CD4-positive, alpha-beta T cell treated with Interferon gamma for 1 hour (primary cell): ENCODE measurements at regions not wholly inside any gene's neighbourhood (a gene's known extent, or its start where the extent isn't known, plus 50 kb on each side); places are given as distances from the start of the nearest gene placed in this dataset.
"Not testable (repeated sequence)": the region's sequence is repeated elsewhere in the genome, so short reads cannot be mapped to it uniquely, and the experiment has no call there.

Source experiments
- DNase-seq: peaks from one replicate; pipeline ENCODE4 v3.0.0-alpha.2; 2020

DNA sequence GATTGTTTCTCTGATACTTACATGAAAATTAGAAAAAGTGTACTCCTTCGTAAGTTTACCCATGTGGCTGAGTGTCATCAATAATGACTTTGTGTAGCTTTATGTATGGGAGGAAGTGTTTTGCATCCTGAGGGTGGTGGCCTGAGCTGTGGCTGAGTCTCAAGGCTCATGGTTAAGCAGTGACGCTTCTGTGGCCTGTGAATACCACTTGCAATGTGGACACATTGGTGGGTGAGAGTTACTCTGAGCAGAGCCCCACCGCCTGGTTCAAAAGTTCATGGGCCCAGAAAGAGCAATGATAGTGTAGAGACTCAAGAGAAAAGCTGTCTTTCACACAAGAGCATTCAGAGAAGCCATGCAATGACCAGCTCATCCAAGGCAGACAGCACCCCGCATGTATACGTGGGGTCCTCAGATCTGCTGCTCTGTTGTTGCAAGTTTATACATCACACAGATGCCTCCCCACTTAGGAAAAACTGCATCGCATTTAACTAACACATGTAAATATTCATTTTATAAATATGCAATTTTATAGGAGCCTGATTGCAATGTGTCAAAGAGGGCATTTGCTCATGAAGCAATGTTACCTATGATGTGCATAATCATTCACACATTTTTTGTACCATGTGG, 55.1 kb upstream of the FRMD6 start:
- DNase-seq: peak; percentile 5

DNA sequence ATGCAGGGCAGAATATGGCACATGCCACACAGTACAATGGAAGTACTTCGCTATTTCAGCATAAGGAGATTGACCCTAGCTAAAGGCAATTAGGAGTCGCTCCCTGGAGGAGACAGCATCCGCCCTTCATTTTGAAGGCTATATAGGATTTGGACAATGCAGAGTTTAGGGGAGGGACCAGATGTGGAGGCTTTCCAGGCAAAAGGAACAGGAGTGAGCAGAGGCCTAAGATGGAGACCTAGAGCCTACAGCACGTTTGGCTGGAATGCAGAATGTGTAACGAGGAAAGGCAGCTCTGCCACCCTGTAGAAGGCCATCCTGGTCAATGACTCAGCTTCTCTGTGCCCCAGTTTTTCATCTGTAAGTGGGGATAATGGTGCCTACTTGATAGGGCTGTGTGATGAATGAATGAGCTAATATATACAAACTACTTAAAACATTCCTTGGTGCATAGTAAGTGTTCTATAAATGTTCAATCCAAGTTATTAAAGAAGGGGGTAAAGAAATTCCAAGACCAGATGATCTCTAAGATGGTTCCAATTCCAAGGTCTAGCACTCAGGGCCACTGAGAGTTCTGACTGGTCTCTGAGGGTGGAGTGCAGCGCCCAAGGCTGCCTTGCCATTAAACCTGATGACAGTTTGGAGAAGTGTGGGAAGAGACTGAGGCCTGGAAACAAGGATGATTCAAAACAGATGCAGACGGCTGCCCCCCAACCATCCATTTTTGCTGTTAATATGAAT, 54.3 kb upstream of the FRMD6 start:
- no peak for DNase-seq

DNA sequence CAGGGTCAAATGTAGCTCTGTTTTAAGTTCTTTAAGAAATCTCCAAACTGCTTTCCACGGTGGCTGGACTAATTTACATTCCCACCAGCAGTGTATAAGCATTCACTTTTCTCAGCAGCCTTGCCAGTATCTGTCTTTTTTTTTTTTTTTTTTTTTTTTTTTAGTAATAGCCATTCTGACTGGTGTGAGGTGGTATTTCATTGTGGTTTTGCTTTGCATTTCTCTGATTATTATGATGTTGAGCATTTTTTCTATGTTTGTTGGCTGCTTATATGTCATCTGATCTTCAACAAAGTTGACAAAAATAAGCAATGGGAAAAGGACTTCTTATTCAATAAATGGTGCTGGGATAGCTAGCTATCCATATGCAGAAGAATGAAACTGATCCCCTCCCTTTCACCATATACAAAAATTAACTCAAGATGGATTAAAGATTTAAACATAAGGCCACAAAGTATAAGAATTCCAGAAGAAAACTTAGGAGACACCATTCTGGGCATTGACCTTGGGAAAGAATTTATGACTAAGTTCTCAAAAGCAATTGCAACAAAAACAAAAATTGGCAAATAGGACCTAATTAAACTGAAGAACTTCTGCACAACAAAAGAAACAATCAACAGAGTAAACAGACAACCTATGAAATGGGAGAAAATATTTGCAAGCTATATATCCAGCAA, 52.6 kb upstream of the FRMD6 start:
- DNase-seq: not testable (repeated sequence)

DNA sequence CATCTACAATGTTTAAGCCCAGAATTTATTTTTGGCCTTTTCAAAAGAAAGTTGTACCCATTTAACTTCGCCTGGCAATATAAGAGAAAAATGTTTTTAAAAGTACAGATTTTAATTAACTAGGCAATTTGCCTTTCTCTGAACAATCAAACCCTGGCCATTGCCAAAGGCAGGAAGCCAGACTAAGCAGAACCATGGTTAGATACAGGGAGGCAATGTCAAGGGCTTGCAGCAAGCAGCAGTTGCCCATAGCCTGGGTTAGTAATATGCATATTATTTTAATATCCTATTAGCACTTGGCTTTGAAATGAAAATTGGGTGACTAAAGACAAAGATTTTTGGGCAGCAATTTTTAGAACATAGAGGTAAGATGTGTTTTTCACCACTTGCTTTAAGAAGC, 51.1 kb upstream of the FRMD6 start:
- DNase-seq: no peak
